ENCODE measurements at regions not wholly inside any gene's neighbourhood (a gene's known extent, or its start where the extent isn't known, plus 50 kb on each side); places are given as distances from the start of the nearest gene placed in this dataset.

DNA sequence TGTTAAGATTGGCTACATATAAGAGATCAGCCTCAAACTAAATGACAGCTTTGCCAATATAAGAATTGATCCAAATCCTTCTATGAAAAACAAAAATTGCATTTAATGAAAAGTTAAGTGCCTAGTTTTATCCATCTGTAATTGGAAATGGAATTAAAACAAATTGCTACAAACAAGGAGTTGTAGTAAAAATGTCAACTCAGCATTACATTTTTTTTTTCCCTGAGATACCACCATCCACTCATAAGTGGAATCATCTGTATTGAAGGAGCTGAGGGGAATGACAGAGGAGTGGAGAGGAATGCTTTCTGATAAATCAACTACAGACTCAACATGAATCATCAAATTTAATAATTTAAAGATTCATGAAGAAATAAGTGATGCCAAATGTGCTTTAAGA, 601.8 kb downstream of the TMEM182 start:
- no peak for DNase-seq
- Histone ChIP-seq H3K4me1 (no peaks in the 10 kb centered on the region), H3K36me3 (no peaks in the 10 kb centered on the region), H3K27me3 (ENCODE audit: low read depth) (no peaks in the 10 kb centered on the region), H3K9me3 (no peaks in the 10 kb centered on the region), H3K27ac (no peak overlapping the region), H3K4me3 (no peak overlapping the region)
- TF ChIP-seq, protein P1, sequence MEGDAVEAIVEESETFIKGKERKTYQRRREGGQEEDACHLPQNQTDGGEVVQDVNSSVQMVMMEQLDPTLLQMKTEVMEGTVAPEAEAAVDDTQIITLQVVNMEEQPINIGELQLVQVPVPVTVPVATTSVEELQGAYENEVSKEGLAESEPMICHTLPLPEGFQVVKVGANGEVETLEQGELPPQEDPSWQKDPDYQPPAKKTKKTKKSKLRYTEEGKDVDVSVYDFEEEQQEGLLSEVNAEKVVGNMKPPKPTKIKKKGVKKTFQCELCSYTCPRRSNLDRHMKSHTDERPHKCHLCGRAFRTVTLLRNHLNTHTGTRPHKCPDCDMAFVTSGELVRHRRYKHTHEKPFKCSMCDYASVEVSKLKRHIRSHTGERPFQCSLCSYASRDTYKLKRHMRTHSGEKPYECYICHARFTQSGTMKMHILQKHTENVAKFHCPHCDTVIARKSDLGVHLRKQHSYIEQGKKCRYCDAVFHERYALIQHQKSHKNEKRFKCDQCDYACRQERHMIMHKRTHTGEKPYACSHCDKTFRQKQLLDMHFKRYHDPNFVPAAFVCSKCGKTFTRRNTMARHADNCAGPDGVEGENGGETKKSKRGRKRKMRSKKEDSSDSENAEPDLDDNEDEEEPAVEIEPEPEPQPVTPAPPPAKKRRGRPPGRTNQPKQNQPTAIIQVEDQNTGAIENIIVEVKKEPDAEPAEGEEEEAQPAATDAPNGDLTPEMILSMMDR (IDR thresholded peaks at IDR 0.05) = no peak
- intact Hi-C loops (cut with DNase I) = no loop called here
- ATAC-seq = no peak

DNA sequence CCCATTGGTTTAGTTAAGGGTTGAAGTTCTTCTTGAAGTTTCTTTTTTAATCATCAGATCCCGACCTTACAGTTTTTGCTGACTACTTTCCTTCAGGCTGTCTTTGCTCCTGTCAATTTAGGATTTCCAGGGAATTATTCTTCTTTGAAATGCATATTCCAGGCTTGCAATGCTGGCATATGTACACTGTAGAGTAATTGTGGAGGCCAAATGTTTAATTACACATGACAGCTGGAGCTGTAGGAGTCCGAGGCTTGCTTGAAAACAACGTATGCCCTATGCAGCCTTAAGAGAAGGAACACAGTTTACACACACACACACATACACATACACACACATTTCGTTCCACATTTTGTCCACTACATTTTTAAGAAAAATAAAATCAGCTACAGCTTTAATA, 602.3 kb downstream of the TMEM182 start:
- Histone ChIP-seq H3K4me3 (no peak overlapping the region), H3K9me3 (no peaks in the 10 kb centered on the region), H3K36me3 (no peaks in the 10 kb centered on the region), H3K27me3 (ENCODE audit: low read depth) (no peaks in the 10 kb centered on the region), H3K4me1 (no peaks in the 10 kb centered on the region), H3K27ac (no peak overlapping the region)
- ATAC-seq (no peak), DNase-seq (no peak)
- intact Hi-C loops (cut with DNase I) = no loop called here
- TF ChIP-seq, protein P1 (IDR thresholded peaks at IDR 0.05) = no peak

DNA sequence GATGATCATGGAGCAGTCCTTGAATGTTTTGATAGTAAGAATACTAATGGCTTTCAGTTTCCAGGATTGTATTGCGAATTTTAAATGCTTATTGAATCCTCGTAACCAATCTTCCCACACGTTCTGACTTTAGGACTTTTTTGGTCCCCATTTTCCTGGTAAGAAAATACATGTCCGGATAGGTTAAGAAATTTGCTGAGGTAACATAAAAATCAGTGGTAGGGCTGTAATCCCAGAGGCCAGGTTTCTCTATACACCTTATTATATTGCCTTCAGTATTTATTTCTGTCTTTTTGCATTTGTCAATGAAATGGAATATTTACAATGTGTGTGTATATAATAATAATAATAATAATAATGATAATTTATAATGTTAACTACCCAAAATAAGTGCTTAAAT, 603.2 kb downstream of the TMEM182 start:
- no peak for DNase-seq
- Histone ChIP-seq H3K27me3 (ENCODE audit: low read depth) (no peaks in the 10 kb centered on the region), H3K9me3 (no peaks in the 10 kb centered on the region), H3K4me3 (no peak overlapping the region), H3K36me3 (no peaks in the 10 kb centered on the region), H3K27ac (no peak overlapping the region), H3K4me1 (no peaks in the 10 kb centered on the region)
- intact Hi-C loops (cut with DNase I) = no loop called here
- ATAC-seq = no peak
- TF ChIP-seq, protein P1 (IDR thresholded peaks at IDR 0.05) = no peak

DNA sequence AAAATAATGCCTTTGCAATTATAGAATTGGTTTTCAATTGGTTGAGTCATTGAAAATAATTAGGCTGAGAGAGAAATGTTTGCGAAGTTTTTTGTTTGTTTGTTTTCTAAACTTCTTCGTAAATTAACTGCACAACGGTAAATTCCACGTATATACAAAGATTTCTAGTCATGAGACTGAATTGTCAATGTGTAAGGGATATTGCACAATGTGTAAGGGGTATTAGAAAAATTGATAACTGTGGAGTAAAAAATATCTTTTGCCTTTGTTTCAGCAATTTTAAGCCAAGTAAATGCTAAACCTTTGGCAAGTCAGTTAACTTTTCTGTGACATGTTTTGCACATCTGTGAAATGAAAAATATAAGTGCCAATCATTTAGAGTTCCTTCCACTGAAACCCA, 606.0 kb downstream of the TMEM182 start:
- no peak for DNase-seq
- H3K4me1 ChIP-seq = no peaks in the 10 kb centered on the region
- no peak for ATAC-seq
- TF ChIP-seq, protein P1 (IDR thresholded peaks at IDR 0.05) = no peak
- H3K27ac ChIP-seq = no peak overlapping the region
- no peak overlapping the region for H3K4me3 ChIP-seq
- no peaks in the 10 kb centered on the region for H3K36me3 ChIP-seq
- H3K27me3 ChIP-seq (ENCODE audit: low read depth) = no peaks in the 10 kb centered on the region
- intact Hi-C loops (cut with DNase I) = no loop called here
- H3K9me3 ChIP-seq = no peaks in the 10 kb centered on the region

GRCh38 chr2:103383541-103383940, 621.7 kb downstream of the TMEM182 start:
- Histone ChIP-seq H3K9me3 (peaks cover 5% of the 10 kb centered on the region), H3K4me3 (no peak overlapping the region), H3K27ac (no peak overlapping the region), H3K4me1 (no peaks in the 10 kb centered on the region), H3K36me3 (no peaks in the 10 kb centered on the region), H3K27me3 (ENCODE audit: low read depth) (no peaks in the 10 kb centered on the region)
- intact Hi-C loops (cut with DNase I) = no loop called here
- no peak for ATAC-seq
- TF ChIP-seq, protein P1 (IDR thresholded peaks at IDR 0.05) = no peak
- DNase-seq = no peak

GRCh38 chr2:103386872-103387271, 625.0 kb downstream of the TMEM182 start:
- ATAC-seq (no peak), DNase-seq (no peak)
- no peaks in the 10 kb centered on the region for H3K27me3 ChIP-seq (ENCODE audit: low read depth)
- no peaks in the 10 kb centered on the region for H3K36me3 ChIP-seq
- no peak overlapping the region for H3K27ac ChIP-seq
- no peak overlapping the region for H3K4me3 ChIP-seq
- intact Hi-C loops (cut with DNase I) = no loop called here
- H3K4me1 ChIP-seq = no peaks in the 10 kb centered on the region
- TF ChIP-seq, protein P1 (IDR thresholded peaks at IDR 0.05) = no peak
- H3K9me3 ChIP-seq = no peaks in the 10 kb centered on the region

All from lower lobe of right lung (tissue), 2 donors.